ENCODE measurements at regions not wholly inside any gene's neighbourhood (a gene's known extent, or its start where the extent isn't known, plus 50 kb on each side); places are given as distances from the start of the nearest gene placed in this dataset.

DNA sequence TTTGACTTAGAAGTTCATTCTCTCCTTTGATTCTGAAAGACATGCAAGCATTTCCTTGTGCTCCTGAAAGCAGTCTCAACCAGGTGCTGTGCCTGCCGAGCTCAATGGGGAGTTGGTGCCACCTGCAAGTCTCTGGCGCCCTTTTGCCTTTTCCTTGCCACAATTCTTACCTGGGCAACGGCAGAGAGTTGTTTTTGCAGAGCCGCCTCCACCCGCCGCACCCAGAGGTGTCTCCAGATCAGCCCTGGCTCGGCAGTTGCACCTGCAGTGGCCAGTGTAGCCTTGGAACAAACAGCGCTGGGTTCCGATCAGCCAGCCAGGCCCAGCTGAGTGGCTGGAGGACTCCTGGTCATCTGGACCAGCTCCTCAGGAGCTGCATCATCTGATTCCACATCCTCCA is 262.9 kb downstream of the IRX2 start:
- DNase-seq, result no peak

DNA sequence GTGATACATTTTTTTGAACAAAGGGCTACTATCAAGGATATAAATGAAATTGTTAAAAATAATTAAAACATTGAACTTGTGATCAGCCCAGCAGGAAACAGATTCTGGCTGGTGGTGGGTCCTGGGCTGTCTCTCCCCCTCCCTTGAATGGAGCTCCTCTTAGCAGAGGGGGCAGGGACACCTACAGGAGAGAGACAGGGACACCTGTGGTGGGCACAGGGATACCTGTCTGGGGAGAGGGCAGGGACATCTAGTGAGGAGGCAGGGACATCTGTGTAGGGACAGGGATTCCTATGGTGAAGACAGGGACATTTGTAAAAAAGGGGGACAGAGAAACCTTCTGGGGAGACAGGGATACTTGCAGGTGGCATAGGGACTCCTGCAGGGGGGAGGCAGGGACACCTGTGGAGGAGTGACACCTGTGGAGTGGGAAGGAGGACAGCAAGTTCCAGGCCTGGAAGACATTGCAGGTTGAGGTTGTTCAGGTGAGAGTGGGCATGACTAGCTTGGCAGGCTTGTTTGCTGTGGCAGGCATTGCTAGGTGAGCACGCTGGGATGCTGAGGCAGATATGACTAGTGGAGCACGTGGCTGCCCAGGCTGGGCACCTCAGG is 264.2 kb downstream of the IRX2 start:
- DNase-seq, result no peak

DNA sequence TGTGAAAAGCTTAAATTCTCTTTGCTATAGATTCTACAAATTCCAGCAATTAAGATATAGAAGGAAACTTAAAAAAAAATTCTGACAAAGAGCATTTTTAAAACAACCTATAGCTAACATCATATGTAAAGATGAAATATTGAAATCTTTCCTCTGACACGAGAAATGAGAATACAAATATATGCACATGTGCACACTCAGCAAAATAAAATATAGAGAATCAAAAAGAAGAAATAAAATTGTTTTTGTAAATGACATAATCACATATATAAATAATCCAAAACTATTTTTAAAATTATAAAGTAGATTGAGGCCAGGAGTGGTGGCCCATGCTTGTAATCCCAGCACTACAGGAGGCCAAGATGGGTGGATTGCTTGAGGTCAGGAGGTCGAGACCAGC is 265.1 kb downstream of the IRX2 start:
- DNase-seq, result no peak

DNA sequence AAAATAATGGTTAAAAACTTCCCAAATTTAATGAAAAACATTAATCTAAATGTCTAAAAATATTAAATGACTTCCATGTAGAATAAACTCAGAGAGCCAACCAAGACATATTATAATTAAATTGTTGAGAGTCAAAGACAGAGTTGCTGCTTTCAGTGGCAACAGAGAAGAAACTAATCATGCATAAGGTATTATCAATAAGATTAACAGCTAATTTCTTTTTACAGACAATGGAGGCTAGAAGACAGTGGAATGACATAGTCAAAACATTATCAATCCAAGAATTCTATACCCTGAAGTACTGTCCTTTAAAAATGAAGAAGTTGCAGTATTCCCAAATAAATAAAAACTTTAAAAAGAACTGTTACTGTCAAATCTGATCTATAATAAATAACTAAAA is 268.7 kb downstream of the IRX2 start:
- no peak for DNase-seq

DNA sequence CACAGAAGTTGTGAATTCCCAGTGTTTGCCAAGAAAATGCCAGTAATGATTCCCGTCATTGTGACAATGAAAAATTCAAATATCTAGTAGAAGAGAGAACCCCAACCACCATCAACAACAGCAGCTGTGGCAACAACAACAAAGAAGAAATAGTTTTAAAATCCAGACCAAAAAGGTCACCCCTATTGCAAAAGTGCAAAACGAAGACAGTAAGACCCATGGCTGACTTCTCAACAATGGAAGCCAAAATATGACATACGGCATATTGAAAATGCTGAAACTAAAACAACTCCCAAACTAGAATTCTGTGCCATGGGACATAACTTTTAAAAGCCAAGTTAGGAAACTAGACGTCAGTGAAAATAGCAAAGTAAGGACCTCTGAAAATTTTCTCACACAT is 270.6 kb downstream of the IRX2 start:
- no peak for DNase-seq

DNA sequence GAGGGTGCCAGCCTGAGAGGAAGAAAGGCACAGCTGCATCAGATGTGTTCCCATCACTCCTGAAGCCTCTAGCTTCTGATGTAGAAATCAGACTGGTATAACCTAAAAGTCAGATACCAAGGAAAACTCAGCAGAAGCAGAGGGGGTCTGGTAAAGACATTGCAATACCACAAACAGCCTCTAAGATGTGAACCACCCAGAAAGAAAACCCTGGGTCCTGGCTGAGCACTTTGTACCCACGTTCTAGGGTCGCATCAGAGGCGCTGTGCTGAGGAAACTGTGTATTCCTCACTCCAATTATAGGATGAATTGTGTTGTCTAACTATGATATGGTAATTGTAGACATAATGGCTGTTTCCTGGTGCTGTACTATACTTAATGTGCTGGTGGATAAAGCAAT is 275.6 kb downstream of the IRX2 start:
- DNase-seq, result no peak

DNA sequence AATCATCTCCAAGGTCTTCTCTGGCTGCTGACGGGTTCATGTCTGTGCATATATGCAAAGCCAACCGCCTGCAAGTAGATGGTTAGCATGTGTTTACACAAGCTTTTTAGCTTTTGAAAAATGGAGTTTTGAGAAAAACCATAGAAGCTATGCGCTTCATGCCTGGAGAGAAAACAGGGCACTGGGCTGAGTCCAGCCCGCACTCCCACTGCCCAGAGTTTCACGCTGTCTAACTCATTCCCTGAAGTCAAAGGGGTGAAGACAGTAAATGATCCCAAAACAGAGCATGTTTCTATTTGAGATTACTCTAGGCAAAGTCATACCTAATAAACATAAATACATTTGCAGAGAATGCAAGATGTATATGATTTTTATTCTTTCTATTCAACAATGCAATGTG is 278.8 kb downstream of the IRX2 start:
- DNase-seq, result no peak

DNA sequence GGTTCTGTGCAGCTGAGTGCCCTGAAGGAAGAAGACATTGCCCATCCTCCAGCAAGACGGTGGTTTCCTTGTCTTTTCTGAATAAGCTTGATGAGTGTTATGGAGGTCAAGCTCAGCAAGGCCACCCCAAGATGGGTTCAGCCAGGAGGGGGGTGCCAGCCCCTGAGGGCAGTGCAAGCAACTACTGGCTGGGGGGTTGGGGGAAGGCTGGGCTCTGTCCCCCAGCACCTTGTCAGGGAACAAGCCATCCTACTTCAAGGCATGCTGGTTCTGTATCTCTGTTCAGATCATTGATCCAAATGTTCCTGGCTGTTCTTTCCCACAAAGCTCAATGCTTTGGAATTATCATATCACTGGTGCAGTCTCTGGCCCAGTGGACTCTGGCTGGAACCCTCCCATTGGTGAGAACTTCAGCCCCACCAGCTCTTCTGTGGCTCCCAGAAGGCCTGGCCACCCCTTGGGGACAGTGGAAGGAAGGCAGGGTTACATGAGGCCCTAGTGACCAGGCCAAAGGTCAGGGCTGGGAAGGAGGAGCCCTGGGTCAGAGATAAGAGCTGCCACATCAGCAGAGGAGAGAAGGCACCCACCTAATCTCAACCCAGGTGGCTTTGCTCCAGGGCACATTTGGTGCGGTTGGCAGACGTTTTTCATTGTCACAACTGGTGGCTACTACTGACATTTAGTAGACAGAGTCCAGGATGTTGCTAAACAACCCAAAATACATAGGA is 280.2 kb downstream of the IRX2 start:
- no peak for DNase-seq

DNA sequence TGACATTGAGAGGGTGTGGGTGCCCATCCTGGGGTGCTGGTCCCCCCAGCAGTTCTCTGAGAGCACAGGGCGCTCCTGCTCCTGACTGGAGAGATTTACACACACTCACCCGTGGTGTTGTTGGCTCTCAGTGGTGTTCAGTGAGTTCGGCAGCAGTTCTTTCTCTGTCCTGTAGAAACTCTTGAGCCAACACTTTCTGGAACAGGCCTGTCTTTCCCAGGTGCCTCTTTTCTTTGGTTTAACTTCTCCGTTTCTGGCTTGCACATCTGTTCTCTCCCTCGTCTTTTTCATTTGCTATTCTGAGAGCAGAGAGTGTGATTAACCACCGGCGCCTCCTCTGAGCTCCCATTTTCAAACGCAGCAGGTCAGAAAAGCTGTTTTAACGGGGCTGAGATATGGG is 284.5 kb downstream of the IRX2 start:
- DNase-seq, result no peak

DNA sequence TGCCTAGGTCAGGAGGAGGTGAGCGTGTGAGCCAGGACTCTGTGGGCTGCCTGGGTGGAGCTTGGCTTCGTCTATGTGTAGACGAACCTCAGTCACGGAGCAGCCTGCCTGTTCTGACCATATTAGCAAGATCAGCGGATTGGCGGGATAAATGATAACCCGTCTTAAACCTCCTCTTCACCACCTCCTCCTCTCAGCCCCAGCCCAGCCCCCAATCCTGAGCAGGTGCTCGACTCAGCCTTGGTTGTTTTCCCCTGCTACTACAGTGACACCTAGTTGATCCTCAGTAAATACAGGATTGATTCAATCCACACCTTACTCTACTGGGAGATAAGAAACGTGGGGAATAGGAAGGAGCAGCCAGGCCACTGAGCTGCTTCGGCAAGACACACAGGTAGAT is 286.1 kb downstream of the IRX2 start:
- DNase-seq, result no peak

DNA sequence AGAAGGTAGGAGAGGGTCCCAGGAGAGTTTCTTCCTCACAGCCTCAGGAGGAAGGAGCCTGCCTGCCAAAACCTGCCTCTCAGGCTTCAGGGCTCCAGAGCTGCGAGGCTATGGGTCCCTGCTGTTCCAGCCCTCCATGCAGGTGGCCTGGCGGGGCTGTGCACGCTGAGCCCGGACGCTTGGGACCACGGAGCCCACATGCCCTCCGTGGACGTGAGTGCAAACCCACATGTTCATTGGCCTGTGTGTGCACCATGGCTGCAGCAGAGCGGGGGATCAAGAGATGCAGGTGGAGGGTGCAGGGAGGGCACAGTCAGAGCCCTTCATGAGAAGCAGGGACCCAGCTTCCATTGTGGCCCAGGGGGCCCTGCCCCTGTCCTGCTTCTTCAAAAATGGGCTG is 287.3 kb downstream of the IRX2 start:
- DNase-seq, result no peak

DNA sequence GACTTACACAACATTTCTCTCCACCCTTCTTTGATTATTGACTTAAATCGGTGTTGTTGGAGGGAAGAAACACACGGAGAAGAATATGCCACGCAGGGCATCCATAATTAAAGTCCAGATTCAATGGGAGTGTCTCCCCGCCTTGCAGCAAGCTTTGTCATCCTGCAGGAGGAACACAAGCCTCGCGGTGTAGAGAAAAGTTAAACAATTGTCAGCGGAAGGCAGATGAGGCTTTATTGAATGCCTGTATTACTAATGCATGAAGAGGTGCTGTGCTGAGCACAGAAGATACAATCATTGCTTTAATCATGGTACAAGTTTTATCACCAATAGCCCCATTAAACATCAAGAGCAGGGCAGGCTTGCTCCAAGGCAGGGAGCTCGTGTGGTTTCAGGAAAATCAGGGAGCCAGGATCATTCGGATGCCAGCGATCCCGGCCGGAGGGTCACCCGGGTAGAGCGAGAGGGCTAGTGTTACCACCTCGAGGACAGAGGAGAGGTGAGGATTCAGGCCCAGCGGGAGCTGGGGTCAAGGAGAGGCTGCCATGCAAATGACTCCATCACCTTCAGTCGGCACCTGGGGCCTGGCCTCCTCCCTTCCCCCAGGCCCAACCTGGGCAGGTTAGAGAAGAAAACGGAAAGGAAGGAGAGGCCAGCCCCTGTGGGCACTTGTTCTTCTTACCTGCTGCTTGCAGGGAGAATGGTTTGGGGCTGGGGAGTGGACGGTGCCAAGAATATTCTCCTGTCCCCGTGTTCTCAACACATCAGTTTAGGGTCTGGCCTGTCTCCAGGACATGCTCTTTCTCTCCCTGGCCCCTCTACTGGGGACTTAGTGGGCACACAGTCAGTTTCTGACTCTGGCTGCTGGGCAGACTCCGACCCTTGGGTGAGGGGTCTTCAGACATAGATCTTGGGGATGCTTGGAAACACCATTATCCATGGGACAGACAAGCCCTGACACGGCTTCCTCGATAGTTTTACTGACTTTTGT is 289.5 kb downstream of the IRX2 start:
- no peak for DNase-seq

DNA sequence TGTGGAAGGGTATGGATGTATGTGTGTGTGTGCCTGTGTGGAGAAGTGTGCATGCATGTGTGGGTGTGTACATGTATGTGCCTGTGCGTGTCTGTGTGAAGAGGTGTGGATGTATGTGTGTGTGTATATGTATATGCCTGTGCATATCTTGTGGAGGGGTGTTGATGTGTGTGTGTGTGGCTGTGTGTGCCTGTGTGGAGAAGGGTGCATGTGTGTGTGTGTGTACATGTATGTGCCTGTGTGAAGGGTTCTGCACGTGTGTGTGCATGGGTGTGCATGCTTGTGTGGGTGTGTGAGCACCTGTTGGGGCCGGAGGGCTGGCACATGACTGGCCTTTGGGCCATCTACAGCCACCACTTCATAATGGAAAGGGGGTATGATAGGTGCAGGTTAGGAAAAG is 291.4 kb downstream of the IRX2 start:
- DNase-seq, result no peak

DNA sequence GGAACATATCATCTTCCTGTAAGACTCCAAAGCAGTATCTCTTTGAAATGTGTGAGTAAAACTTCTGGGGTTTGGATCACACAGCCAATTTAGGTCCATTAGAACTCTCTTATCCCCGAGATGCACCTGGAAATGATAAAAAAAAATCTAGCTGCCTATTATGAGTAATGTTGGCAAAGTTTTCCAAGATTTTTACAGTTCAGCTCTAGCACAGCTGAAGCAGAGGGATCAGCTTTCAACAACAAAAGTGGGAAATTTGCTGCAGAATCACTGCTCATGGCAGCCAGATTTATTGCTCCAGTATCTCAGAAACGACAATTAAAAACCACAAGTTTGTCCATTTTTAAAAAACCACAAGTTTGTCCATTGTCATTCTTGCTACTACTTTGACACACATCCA is 292.2 kb downstream of the IRX2 start:
- no peak for DNase-seq

DNA sequence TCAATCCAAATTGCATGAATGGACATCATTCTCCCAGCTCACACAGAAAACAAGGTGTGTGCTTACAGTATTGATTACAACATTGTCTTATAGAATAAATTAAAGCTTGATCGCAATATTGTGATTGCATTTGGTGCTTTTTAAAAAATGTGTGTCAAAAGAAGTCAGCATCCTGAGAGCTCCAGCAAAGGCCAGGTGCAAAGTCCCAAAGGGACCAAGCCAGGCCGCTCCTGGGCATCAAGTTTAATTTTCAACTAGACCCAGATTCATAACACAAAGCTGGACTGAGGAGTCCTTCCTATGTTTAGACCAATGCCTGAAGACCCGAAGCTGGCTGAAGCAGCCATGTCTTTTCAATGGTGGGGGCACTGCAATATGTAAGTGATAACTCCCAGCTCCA is 295.6 kb downstream of the IRX2 start:
- DNase-seq, result no peak

DNA sequence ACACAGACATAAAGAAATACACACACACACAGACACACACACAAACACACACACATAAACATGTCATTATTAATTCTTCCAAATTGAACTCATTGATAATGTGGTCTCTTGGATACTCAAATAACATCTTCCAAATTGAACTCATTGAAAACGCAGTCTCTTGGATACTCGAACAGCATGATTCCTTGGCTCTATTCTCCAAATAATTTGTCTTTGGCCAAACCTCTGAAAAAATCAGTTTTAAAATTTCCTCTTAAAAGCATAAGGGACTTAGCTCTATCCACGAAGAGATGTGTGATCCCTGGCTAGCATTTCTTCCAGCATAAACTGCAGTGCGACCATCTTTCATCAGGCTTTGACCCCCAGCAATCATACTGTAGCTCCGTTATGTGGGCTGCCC is 296.6 kb downstream of the IRX2 start:
- no peak for DNase-seq

DNA sequence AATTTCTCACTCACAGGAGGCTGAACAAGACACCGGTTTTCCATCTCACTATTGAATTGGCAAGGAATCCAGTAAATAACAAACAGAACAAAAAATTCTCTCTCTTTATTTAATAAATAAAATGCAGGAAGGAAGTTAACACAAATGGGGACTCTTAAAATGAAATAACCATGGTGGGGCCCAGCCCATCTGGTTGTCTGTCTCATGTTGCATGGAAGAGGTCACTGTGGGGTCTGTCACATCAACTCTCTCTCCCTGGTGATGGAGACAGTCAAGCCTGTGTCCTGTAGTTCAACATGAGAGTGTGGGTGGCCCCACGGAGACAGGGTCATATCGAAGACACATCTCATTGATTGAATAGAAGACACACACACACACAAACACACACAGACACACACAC is 297.7 kb downstream of the IRX2 start:
- DNase-seq, result no peak

DNA sequence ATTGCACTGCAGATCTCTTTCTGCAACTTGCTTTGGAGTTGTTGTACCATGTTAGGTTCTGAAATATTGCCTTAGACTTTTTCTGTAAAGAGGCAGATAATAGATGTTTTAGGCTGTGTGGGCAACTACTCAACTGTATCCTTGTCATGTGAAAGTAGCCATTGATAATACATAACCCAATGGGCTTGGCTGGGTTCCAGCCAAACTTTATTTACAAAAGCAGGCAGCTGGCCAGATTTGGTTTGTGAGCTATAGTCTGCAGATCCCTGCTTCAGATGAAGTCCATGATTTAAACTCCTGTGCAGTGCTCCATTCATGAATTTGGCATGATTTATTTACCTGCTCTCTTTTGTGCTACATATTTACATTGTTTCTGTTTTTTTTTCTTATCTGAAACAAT is 300.4 kb downstream of the IRX2 start:
- DNase-seq, result no peak

DNA sequence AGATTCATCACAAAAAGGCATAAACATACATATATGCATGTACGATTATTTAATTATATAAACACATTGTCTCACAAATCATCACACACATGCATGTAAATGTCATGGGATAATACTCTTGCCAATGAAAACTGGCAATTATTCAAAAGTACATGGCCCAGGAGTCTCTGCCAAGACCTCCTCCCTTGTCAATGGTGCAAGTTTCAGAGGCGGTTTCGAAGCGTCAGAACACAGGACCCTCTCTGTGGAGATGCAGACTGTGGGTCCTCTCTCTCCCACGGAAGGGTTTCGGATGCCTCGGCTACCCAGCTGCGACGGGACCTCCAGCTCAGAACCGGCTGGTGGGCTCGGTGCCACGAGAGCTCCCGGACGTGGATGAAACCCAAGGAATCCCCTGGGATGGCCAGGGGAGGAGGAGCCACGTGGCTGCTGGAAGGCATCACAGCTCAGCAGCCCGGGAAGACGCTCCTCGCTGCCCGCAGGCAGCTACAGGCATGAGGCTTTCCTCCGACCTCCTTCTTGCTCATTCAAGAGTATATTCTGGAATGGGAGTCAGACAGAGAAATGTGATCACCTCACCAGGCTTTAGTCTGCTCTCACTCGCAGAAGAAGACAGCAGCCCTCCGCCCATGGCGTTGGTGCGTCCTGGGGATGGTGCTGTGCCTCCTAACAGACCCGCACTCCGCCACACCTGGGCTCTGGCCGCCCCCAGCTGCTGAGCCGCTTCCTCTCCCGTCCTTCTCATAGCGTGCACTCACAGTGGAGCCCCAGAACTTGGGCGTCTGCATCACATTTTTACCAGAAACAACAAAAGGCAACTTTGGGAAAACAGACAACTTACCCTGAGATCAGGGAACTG is 308.8 kb downstream of the IRX2 start:
- DNase-seq, result no peak

DNA sequence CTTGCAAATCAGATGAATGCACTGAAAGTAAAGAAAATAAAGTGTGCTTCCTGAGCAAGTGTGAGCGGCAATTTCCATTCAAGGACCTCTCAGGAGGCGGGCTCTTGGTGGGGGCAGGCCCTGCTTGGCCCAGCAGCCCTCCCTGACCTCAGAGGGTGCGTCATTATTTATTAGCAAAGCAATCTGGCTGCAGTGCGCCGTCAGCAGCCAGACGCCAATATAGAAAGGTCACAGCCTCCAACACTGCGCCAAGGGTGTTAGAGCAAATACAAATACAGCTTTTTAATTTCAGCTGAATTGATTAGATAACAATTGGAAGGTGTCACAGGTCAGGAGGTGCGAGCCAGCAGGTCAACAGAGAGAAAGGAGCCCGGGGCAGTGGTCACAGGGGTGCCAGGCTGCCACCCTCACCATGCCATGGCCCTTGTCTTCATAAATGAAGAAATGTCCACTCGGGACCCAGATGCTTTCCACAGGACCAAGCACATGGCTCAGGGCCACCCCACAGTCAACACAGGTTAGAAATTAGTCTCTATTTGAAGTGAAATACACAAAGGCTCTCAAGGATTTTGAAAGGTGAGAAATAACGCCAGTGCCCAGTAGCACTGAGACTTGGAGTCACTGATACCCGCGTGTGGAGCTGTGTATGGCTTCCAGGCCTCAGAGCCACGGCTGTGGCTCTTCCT is 309.8 kb downstream of the IRX2 start:
- no peak for DNase-seq

DNA sequence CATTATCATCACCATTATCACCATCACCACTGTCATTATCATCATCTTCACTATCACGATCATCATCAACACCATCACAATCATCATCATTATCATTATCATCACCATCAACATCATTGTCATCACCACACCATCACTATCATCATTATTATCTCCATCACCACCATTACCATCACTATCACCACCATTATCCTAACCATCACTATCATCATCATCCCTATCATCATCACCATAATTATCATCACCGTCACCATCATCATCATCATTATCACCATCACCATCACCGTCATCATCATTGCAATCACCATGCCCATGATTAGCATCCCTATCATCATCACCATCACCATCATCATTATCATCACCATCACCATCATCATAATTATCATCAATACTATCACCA is 311.9 kb downstream of the IRX2 start:
- DNase-seq, result no peak

DNA sequence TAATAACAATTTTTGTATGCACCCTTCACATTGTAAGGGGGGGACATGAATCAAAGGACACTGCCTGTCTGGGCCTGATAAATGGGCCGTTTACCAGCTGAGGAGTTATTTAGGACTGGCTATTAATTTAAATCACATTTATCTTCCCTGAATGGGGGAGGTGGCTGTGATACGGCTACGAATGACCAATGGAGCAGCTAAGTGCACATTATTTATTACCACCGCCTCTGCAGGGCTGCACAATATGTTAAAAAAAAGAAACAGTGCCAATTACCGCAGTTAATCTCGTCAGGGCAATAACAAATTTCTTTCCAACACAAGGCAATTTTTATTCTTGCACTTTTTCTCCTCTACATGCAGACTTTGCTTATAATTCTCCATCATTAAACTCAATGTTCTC is 318.4 kb downstream of the IRX2 start:
- DNase-seq, result no peak
